GM12892 (cell line): ENCODE measurements at regions not wholly inside any gene's neighbourhood (a gene's known extent, or its start where the extent isn't known, plus 50 kb on each side); places are given as distances from the start of the nearest gene placed in this dataset.

Experiments used
- POLR2A ChIP-seq: IDR thresholded peaks from 2 replicates; pipeline ENCODE4 v1.6.1; 2011; ENCODE audit warnings: low read depth, low read length, control low read depth
- POLR2AphosphoS5 ChIP-seq: IDR thresholded peaks from 2 replicates; pipeline ENCODE4 v1.6.1; 2011; ENCODE audit warnings: low read depth, low read length, control low read depth

DNA sequence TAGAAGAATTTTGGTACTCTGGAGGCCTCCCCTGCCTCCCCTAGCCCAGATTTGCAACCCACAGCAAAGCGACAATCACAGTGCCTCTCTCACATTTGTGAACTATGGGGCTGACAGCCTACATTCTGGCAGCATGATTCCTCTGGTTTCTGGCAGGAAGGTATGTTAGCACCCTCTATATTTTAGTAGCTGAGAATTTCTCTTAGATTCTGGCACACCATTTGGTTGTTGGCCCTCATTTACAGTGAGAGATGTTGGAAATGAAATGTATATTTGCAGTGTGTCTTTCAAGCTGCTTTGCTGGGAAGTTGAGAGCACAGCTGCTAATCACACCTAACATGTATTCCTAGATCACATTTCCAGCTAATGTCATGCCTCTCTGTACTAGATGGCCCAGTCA lies 735.0 kb downstream of the FGF9 start:
- TF ChIP-seq POLR2A (no peak), POLR2AphosphoS5 (no peak)
